Smooth muscle cell (in vitro differentiated cells): ENCODE measurements at regions not wholly inside any gene's neighbourhood (a gene's known extent, or its start where the extent isn't known, plus 50 kb on each side); places are given as distances from the start of the nearest gene placed in this dataset.

ENCODE experiments used
- DNase-seq: peaks from one replicate; lab custom pipeline; 2025; ENCODE audit not compliant: unreplicated experiment; lab: John Stamatoyannopoulos, UW
- H2AFZ ChIP-seq: fragments of 200-600 bp; sonication (generic); 2 replicates; pipeline ENCODE4 v1.6.0; 2016; ENCODE audit warnings: antibody characterized with exemption, low read depth, mild to moderate bottlenecking
- H3F3A ChIP-seq: fragments of 200-600 bp; sonication (generic); 2 replicates; pipeline ENCODE4 v1.6.0; 2017; ENCODE audit warnings: antibody characterized with exemption, low read depth
- H3K27ac ChIP-seq: fragments of 200-600 bp; sonication (generic); 2 replicates; pipeline ENCODE4 v1.5.1; 2016; ENCODE audit warnings: low read depth, mild to moderate bottlenecking
- H3K27me3 ChIP-seq: fragments of 200-600 bp; sonication (generic); 2 replicates; pipeline ENCODE4 v1.6.1; 2016; ENCODE audit warnings: low read depth, mild to moderate bottlenecking
- H3K36me3 ChIP-seq: fragments of 200-600 bp; sonication (generic); 2 replicates; pipeline ENCODE4 v1.5.1; 2016; ENCODE audit warnings: low read depth
- H3K4me1 ChIP-seq: fragments of 200-600 bp; sonication (generic); 2 replicates; pipeline ENCODE4 v1.5.1; 2016; ENCODE audit warnings: low read depth
- H3K4me2 ChIP-seq: fragments of 200-600 bp; sonication (generic); 2 replicates; pipeline ENCODE4 v1.6.0; 2016; ENCODE audit warnings: mild to moderate bottlenecking
- H3K4me3 ChIP-seq: fragments of 200-600 bp; sonication (generic); 2 replicates; pipeline ENCODE4 v1.5.1; 2016; ENCODE audit warnings: mild to moderate bottlenecking
- H3K79me2 ChIP-seq: fragments of 200-600 bp; sonication (generic); 2 replicates; pipeline ENCODE4 v1.6.0; 2016; ENCODE audit warnings: low read depth, mild to moderate bottlenecking
- H3K9ac ChIP-seq: fragments of 200-600 bp; sonication (generic); 2 replicates; pipeline ENCODE4 v1.6.0; 2016; ENCODE audit warnings: low read depth
- H3K9me3 ChIP-seq: fragments of 200-600 bp; sonication (generic); replicated peaks from 2 replicates; pipeline ENCODE4 v1.5.1; 2016; ENCODE audit warnings: low read depth
- H4K20me1 ChIP-seq: fragments of 200-600 bp; sonication (generic); 2 replicates; pipeline ENCODE4 v1.6.0; 2016; ENCODE audit warnings: low read depth
- CTCF ChIP-seq: fragments of 200-600 bp; sonication (generic); IDR thresholded peaks from 2 replicates; pipeline ENCODE4 v1.5.1; 2017; ENCODE audit warnings: borderline replicate concordance, mild to moderate bottlenecking, antibody characterized with exemption; ENCODE audit not compliant: insufficient read depth, poor library complexity, severe bottlenecking
- WGBS: methylation state at CpG from one replicate; pipeline ENCODE4 v1.1.7; 2016; ENCODE audit warnings: low lambda C conversion rate; 5-methylcytosine and 5-hydroxymethylcytosine counted together

- no peak overlapping the region for H2AFZ ChIP-seq
- H3K4me3 ChIP-seq: no peak overlapping the region
- no peak overlapping the region for H3K27ac ChIP-seq
- 90% methylated on average over 3 of the region's 3 CpGs for WGBS
- no peaks in the 10 kb centered on the region for H3K27me3 ChIP-seq
- H3F3A ChIP-seq: no peaks in the 10 kb centered on the region
- no peaks in the 10 kb centered on the region for H3K36me3 ChIP-seq
- H4K20me1 ChIP-seq: no peaks in the 10 kb centered on the region
- no peaks in the 10 kb centered on the region for H3K4me1 ChIP-seq
- H3K9me3 ChIP-seq: peaks cover 4% of the 10 kb centered on the region
- TF ChIP-seq CTCF: no peak
- H3K9ac ChIP-seq: no peak overlapping the region
- H3K79me2 ChIP-seq: no peaks in the 10 kb centered on the region
- no peak for DNase-seq
- H3K4me2 ChIP-seq: no peak overlapping the region
These were observed 166.6 kb upstream of the TAB2 start for GRCh38 chr6:149150801-149151398.

- Histone ChIP-seq H3K27me3 (no peaks in the 10 kb centered on the region), H3K9ac (no peak overlapping the region), H3K27ac (no peak overlapping the region), H3K9me3 (peaks cover 4% of the 10 kb centered on the region), H3K4me1 (no peaks in the 10 kb centered on the region), H2AFZ (no peak overlapping the region), H3F3A (no peaks in the 10 kb centered on the region), H3K4me2 (no peak overlapping the region), H3K79me2 (no peaks in the 10 kb centered on the region), H4K20me1 (no peaks in the 10 kb centered on the region), H3K36me3 (no peaks in the 10 kb centered on the region), H3K4me3 (no peak overlapping the region)
- TF ChIP-seq CTCF: no peak
- WGBS: 72% methylated on average over 1 of the region's 1 CpG
- DNase-seq: no peak
These were observed 165.0 kb upstream of the TAB2 start for GRCh38 chr6:149152521-149152920.

- Histone ChIP-seq H3K79me2 (no peaks in the 10 kb centered on the region), H3K4me3 (no peak overlapping the region), H4K20me1 (no peaks in the 10 kb centered on the region), H2AFZ (no peak overlapping the region), H3K36me3 (no peaks in the 10 kb centered on the region), H3K4me2 (no peak overlapping the region), H3K9me3 (peaks cover 4% of the 10 kb centered on the region), H3K27ac (no peak overlapping the region), H3K27me3 (no peaks in the 10 kb centered on the region), H3K4me1 (no peaks in the 10 kb centered on the region), H3F3A (no peaks in the 10 kb centered on the region), H3K9ac (no peak overlapping the region)
- DNase-seq: no peak
- 80% methylated on average over 2 of the region's 2 CpGs for WGBS
- TF ChIP-seq CTCF: no peak
These were observed 164.4 kb upstream of the TAB2 start for GRCh38 chr6:149153100-149153499.

- H3K4me3 ChIP-seq: no peak overlapping the region
- H4K20me1 ChIP-seq: no peaks in the 10 kb centered on the region
- no peak overlapping the region for H2AFZ ChIP-seq
- no peak overlapping the region for H3K4me2 ChIP-seq
- H3K36me3 ChIP-seq: no peaks in the 10 kb centered on the region
- WGBS: 87% methylated on average over 2 of the region's 2 CpGs
- DNase-seq: no peak
- no peaks in the 10 kb centered on the region for H3K4me1 ChIP-seq
- no peak overlapping the region for H3K27ac ChIP-seq
- no peaks in the 10 kb centered on the region for H3F3A ChIP-seq
- no peaks in the 10 kb centered on the region for H3K27me3 ChIP-seq
- no peak for TF ChIP-seq CTCF
- peaks cover 4% of the 10 kb centered on the region for H3K9me3 ChIP-seq
- no peaks in the 10 kb centered on the region for H3K79me2 ChIP-seq
- H3K9ac ChIP-seq: no peak overlapping the region
These were observed 163.8 kb upstream of the TAB2 start for GRCh38 chr6:149153693-149154092.
